H1 (cell line): ENCODE measurements at regions not wholly inside any gene's neighbourhood (a gene's known extent, or its start where the extent isn't known, plus 50 kb on each side); places are given as distances from the start of the nearest gene placed in this dataset.

Experiments
- RAD21 ChIP-seq, 2 experiments: IDR thresholded peaks in 1 of 2; conservative IDR thresholded peaks in 1 of 2; 2 replicates each; pipeline ENCODE4 v1.6.1; 2011; ENCODE audit warnings: low read depth in 2 of 2, low read length in 2 of 2, improper control_type of control experiment in 1 of 2, inconsistent platforms in 1 of 2, mild to moderate bottlenecking in 1 of 2, moderate library complexity in 1 of 2
- TF ChIP-seq, protein P1 (sequence below): fragments of 300-600 bp; sonication (generic); IDR thresholded peaks from 2 replicates; pipeline ENCODE4 v1.7.1; 2012; ENCODE audit warnings: low read length, moderate library complexity, mild to moderate bottlenecking, inconsistent platforms; ENCODE audit not compliant: insufficient replicate concordance

DNA sequence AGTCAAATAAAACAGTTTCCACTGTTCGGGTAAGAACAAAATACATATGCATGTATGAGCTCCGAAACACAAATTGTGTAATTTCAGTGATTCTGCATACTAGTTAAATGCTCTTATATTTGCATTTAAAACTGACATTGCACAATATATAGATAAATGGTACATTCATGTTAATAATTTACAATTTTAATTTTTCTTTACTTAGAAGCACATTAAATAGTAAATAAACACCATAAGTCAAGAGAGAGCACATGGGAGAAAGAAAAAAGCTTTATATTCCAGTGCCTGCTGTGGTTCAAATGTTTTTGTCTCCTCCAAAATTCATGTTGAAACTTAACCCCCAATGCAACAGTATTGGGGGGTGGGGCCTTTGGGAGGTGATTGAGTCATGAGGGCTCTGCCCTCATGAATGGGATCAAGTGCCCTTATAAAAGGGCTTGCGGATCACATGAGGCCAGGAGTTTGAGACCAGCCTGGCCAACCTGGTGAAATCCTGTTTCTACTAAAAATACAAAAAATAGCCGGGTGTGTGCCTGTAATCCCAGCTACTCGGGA is 322.9 kb downstream of the BCOR start (continued):
- TF ChIP-seq RAD21 (IDR thresholded peaks at IDR 0.05 in 1 of 2, conservative IDR thresholded peaks at IDR 0.05 in 1 of 2; ENCODE audit: low read depth in 2 of 2, low read length in 2 of 2), result no peak
- TF ChIP-seq, protein P1, sequence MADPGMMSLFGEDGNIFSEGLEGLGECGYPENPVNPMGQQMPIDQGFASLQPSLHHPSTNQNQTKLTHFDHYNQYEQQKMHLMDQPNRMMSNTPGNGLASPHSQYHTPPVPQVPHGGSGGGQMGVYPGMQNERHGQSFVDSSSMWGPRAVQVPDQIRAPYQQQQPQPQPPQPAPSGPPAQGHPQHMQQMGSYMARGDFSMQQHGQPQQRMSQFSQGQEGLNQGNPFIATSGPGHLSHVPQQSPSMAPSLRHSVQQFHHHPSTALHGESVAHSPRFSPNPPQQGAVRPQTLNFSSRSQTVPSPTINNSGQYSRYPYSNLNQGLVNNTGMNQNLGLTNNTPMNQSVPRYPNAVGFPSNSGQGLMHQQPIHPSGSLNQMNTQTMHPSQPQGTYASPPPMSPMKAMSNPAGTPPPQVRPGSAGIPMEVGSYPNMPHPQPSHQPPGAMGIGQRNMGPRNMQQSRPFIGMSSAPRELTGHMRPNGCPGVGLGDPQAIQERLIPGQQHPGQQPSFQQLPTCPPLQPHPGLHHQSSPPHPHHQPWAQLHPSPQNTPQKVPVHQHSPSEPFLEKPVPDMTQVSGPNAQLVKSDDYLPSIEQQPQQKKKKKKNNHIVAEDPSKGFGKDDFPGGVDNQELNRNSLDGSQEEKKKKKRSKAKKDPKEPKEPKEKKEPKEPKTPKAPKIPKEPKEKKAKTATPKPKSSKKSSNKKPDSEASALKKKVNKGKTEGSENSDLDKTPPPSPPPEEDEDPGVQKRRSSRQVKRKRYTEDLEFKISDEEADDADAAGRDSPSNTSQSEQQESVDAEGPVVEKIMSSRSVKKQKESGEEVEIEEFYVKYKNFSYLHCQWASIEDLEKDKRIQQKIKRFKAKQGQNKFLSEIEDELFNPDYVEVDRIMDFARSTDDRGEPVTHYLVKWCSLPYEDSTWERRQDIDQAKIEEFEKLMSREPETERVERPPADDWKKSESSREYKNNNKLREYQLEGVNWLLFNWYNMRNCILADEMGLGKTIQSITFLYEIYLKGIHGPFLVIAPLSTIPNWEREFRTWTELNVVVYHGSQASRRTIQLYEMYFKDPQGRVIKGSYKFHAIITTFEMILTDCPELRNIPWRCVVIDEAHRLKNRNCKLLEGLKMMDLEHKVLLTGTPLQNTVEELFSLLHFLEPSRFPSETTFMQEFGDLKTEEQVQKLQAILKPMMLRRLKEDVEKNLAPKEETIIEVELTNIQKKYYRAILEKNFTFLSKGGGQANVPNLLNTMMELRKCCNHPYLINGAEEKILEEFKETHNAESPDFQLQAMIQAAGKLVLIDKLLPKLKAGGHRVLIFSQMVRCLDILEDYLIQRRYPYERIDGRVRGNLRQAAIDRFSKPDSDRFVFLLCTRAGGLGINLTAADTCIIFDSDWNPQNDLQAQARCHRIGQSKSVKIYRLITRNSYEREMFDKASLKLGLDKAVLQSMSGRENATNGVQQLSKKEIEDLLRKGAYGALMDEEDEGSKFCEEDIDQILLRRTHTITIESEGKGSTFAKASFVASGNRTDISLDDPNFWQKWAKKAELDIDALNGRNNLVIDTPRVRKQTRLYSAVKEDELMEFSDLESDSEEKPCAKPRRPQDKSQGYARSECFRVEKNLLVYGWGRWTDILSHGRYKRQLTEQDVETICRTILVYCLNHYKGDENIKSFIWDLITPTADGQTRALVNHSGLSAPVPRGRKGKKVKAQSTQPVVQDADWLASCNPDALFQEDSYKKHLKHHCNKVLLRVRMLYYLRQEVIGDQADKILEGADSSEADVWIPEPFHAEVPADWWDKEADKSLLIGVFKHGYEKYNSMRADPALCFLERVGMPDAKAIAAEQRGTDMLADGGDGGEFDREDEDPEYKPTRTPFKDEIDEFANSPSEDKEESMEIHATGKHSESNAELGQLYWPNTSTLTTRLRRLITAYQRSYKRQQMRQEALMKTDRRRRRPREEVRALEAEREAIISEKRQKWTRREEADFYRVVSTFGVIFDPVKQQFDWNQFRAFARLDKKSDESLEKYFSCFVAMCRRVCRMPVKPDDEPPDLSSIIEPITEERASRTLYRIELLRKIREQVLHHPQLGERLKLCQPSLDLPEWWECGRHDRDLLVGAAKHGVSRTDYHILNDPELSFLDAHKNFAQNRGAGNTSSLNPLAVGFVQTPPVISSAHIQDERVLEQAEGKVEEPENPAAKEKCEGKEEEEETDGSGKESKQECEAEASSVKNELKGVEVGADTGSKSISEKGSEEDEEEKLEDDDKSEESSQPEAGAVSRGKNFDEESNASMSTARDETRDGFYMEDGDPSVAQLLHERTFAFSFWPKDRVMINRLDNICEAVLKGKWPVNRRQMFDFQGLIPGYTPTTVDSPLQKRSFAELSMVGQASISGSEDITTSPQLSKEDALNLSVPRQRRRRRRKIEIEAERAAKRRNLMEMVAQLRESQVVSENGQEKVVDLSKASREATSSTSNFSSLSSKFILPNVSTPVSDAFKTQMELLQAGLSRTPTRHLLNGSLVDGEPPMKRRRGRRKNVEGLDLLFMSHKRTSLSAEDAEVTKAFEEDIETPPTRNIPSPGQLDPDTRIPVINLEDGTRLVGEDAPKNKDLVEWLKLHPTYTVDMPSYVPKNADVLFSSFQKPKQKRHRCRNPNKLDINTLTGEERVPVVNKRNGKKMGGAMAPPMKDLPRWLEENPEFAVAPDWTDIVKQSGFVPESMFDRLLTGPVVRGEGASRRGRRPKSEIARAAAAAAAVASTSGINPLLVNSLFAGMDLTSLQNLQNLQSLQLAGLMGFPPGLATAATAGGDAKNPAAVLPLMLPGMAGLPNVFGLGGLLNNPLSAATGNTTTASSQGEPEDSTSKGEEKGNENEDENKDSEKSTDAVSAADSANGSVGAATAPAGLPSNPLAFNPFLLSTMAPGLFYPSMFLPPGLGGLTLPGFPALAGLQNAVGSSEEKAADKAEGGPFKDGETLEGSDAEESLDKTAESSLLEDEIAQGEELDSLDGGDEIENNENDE, result no peak
